H1 (cell line): ENCODE measurements at regions not wholly inside any gene's neighbourhood (a gene's known extent, or its start where the extent isn't known, plus 50 kb on each side); places are given as distances from the start of the nearest gene placed in this dataset.

Source experiments
- CTCF ChIA-PET: fragments of 300-600 bp; sonication (Branson Sonifier 250); formaldehyde crosslinking; loops from one replicate; lab custom pipeline; 2021; ENCODE audit not compliant: partially characterized antibody; lab: Charles Lee
- POLR2A ChIA-PET: fragments of 300-600 bp; sonication (Branson Sonifier 250); formaldehyde crosslinking; loops from one replicate; lab custom pipeline; 2021; ENCODE audit warnings: inconsistent platforms; ENCODE audit not compliant: partially characterized antibody; lab: Charles Lee
- DNase-seq, 2 experiments: peaks; one replicate each; pipeline versions ENCODE4 v3.0.0 to v3.0.0-alpha.2; 2010 to 2022; ENCODE audit warnings: low spot score in 2 of 2, low read depth in 1 of 2, mixed read lengths in 1 of 2
- FAIRE-seq: peaks from 2 replicates; lab custom pipeline; 2011; peaks lifted over from hg19 to GRCh38; lab: Jason Lieb, UNC
- H2AFZ ChIP-seq: 2 replicates; pipeline ENCODE4 v1.8.1; 2012; ENCODE audit warnings: low read length, inconsistent platforms
- H2AK5ac ChIP-seq: 2 replicates; pipeline ENCODE4 v1.6.1; 2013; ENCODE audit warnings: low read depth, low read length
- H2BK120ac ChIP-seq: replicated peaks from 2 replicates; pipeline ENCODE3; 2013; ENCODE audit warnings: low read depth, low read length, inconsistent platforms
- H2BK12ac ChIP-seq: 2 replicates; pipeline ENCODE4 v1.6.1; 2013; ENCODE audit warnings: low read depth, low read length
- H2BK15ac ChIP-seq: 2 replicates; pipeline ENCODE4 v1.6.1; 2013; ENCODE audit warnings: low read length
- H2BK20ac ChIP-seq: 2 replicates; pipeline ENCODE4 v1.6.1; 2013; ENCODE audit warnings: low read length
- H2BK5ac ChIP-seq: 2 replicates; pipeline ENCODE4 v1.6.1; 2013; ENCODE audit warnings: low read depth, low read length
- H3K14ac ChIP-seq: 2 replicates; pipeline ENCODE4 v1.6.1; 2013; ENCODE audit warnings: inconsistent platforms; ENCODE audit not compliant: insufficient read length
- H3K18ac ChIP-seq: 2 replicates; pipeline ENCODE4 v1.6.1; 2013; ENCODE audit warnings: low read length; ENCODE audit errors: extremely low read depth
- H3K23ac ChIP-seq: 2 replicates; pipeline ENCODE4 v1.6.1; 2013; ENCODE audit warnings: inconsistent platforms; ENCODE audit not compliant: insufficient read length
- H3K23me2 ChIP-seq: 2 replicates; pipeline ENCODE4 v1.6.1; 2013; ENCODE audit warnings: low read depth, low read length
- H3K27ac ChIP-seq: 2 replicates; pipeline ENCODE4 v1.6.1; 2011; ENCODE audit warnings: low read depth, low read length, inconsistent platforms
- H3K27me3 ChIP-seq, 4 experiments: replicated peaks in 1 of 4; 1 replicate in 1 of 4; 2 replicates in 3 of 4; pipeline versions ENCODE4 v1.6.1 to v1.8.1; 2011 to 2013; ENCODE audit warnings: low read length in 3 of 4, mild to moderate bottlenecking in 3 of 4, inconsistent platforms in 2 of 4, mixed read lengths in 2 of 4, moderate library complexity in 1 of 4; ENCODE audit not compliant: control insufficient read depth in 3 of 4, insufficient read depth in 3 of 4; ENCODE audit errors: extremely low read depth in 1 of 4
- H3K36me3 ChIP-seq, 4 experiments: 2 replicates each; pipeline versions ENCODE4 v1.6.1 to v1.8.1; 2011 to 2013; ENCODE audit warnings: mild to moderate bottlenecking in 4 of 4, low read length in 3 of 4, moderate library complexity in 2 of 4, control low read depth in 1 of 4, inconsistent platforms in 1 of 4; ENCODE audit not compliant: insufficient read depth in 4 of 4, control insufficient read depth in 2 of 4
- H3K4ac ChIP-seq: replicated peaks from 2 replicates; pipeline ENCODE3; 2013; ENCODE audit warnings: low read length, low read depth, mixed read lengths, inconsistent platforms; ENCODE audit not compliant: insufficient read length
- H3K4me1 ChIP-seq, 4 experiments: replicated peaks in 1 of 4; 1 replicate in 1 of 4; 2 replicates in 3 of 4; pipeline versions ENCODE4 v1.6.1 to v1.8.1; 2011 to 2013; ENCODE audit warnings: low read length in 3 of 4, inconsistent platforms in 2 of 4, mixed read lengths in 1 of 4; ENCODE audit not compliant: insufficient read depth in 4 of 4, control insufficient read depth in 3 of 4
- H3K4me2 ChIP-seq, 2 experiments: 2 replicates each; pipeline versions ENCODE4 v1.6.1 to v1.8.1; 2011 to 2013; ENCODE audit warnings: low read depth in 2 of 2, low read length in 2 of 2, control low read depth in 1 of 2, inconsistent platforms in 1 of 2, mild to moderate bottlenecking in 1 of 2; ENCODE audit not compliant: insufficient read depth in 1 of 2
- H3K4me3 ChIP-seq, 4 experiments: fragments of 200-600, 300-600 bp in 1 of 4; sonication (generic), shearing (Covaris generic), sonication (Bioruptor Twin) in 1 of 4; 2 replicates each; pipeline versions ENCODE4 v1.5.1 to v1.8.1; 2011 to 2016; ENCODE audit warnings: low read length in 4 of 4, low read depth in 3 of 4, control low read depth in 2 of 4, inconsistent platforms in 2 of 4, mild to moderate bottlenecking in 2 of 4, mixed read lengths in 1 of 4, moderate library complexity in 1 of 4; ENCODE audit not compliant: insufficient read depth in 2 of 4; ENCODE audit errors: extremely low read depth in 1 of 4
- H3K56ac ChIP-seq: replicated peaks from 2 replicates; pipeline ENCODE3; 2013; ENCODE audit warnings: low read depth, mild to moderate bottlenecking, mixed read lengths, low read length, inconsistent platforms; ENCODE audit not compliant: insufficient read length
- H3K79me1 ChIP-seq: 2 replicates; pipeline ENCODE4 v1.6.1; 2013; ENCODE audit warnings: low read depth, low read length, control low read depth
- H3K79me2 ChIP-seq, 2 experiments: 2 replicates each; pipeline versions ENCODE4 v1.6.1 to v1.8.1; 2012 to 2013; ENCODE audit warnings: low read length in 2 of 2, mild to moderate bottlenecking in 2 of 2, inconsistent platforms in 1 of 2; ENCODE audit not compliant: insufficient read depth in 2 of 2, control insufficient read depth in 1 of 2
- H3K9ac ChIP-seq, 4 experiments: replicated peaks in 1 of 4; 1 replicate in 1 of 4; 2 replicates in 3 of 4; pipeline versions ENCODE4 v1.6.1 to v1.8.1; 2011 to 2013; ENCODE audit warnings: low read depth in 3 of 4, low read length in 3 of 4, control low read depth in 2 of 4, mild to moderate bottlenecking in 2 of 4, moderate library complexity in 2 of 4, inconsistent platforms in 1 of 4; ENCODE audit errors: extremely low read depth in 1 of 4
- H3K9me3 ChIP-seq, 2 experiments: 2 replicates each; pipeline versions ENCODE4 v1.6.1 to v1.8.1; 2012 to 2013; ENCODE audit warnings: mild to moderate bottlenecking in 2 of 2, moderate library complexity in 2 of 2, control low read depth in 1 of 2, inconsistent platforms in 1 of 2, low read depth in 1 of 2, low read length in 1 of 2, mixed read lengths in 1 of 2; ENCODE audit not compliant: insufficient read depth in 2 of 2
- H4K20me1 ChIP-seq, 2 experiments: replicated peaks in 1 of 2; 2 replicates each; pipeline versions ENCODE3 to v1.8.1; 2011 to 2013; ENCODE audit warnings: inconsistent platforms in 2 of 2, low read length in 2 of 2, mild to moderate bottlenecking in 1 of 2; ENCODE audit not compliant: insufficient read depth in 2 of 2, control insufficient read depth in 1 of 2
- H4K5ac ChIP-seq: 2 replicates; pipeline ENCODE4 v1.6.1; 2013; ENCODE audit warnings: low read length, low read depth, mixed read lengths, inconsistent platforms; ENCODE audit not compliant: insufficient read length
- H4K8ac ChIP-seq: 2 replicates; pipeline ENCODE4 v1.8.0; 2013; ENCODE audit warnings: mild to moderate bottlenecking, moderate library complexity, low read length, inconsistent platforms; ENCODE audit not compliant: insufficient read depth; ENCODE audit errors: extremely low read depth
- H4K91ac ChIP-seq: replicated peaks from 2 replicates; pipeline ENCODE3; 2013; ENCODE audit warnings: low read length, mixed read lengths, inconsistent platforms; ENCODE audit not compliant: insufficient read length
- CREB1 ChIP-seq: IDR thresholded peaks from 2 replicates; pipeline ENCODE4 v1.6.1; 2012; ENCODE audit warnings: inconsistent platforms
- WGBS, 2 experiments: shearing (Covaris generic) in 1 of 2; methylation state at CpG; one replicate each; pipeline versions ENCODE4 v1.1.6 to v1.1.7; 2013 to 2015; ENCODE audit warnings: low lambda C conversion rate in 2 of 2, mixed read lengths in 2 of 2, inconsistent platforms in 1 of 2, low coverage in 1 of 2, missing lambda C conversion rate in 1 of 2; ENCODE audit not compliant: insufficient replicate concordance in 2 of 2, insufficient coverage in 1 of 2, insufficient read length in 1 of 2; ENCODE audit errors: extremely low coverage in 1 of 2, missing lambda C conversion rate in 1 of 2; 5-methylcytosine and 5-hydroxymethylcytosine counted together

DNA sequence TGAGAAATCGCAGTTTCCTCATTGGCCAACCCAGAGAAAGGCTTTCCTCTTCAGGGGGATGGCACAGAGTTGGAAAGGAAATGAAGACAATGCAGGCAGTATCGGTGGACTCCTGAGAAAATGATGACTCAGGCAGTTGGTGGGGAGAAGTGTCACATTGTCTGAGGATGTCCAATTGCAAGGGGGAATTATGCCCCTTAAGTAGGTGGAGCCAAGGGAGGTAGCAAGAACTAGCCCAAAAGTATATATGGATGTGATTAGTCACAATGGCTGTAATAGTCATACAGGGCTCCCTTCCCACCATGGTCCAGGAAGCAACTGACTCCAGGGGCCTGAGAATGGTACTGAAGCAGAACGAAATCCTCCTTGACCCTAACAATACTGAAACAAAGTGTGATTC, 58.3 kb upstream of the EGFR start:
- no peak for TF ChIP-seq CREB1
- Histone ChIP-seq H3K4me1 (no peaks in the 10 kb centered on the region), H3K23me2 (no peaks in the 10 kb centered on the region), H2BK15ac (no peak overlapping the region), H3K27me3 (no peaks in the 10 kb centered on the region), H3K79me2 (no peaks in the 10 kb centered on the region), H3K79me1 (no peaks in the 10 kb centered on the region), H2BK20ac (no peak overlapping the region), H4K8ac (no peak overlapping the region), H3K14ac (no peak overlapping the region), H3K4me3 (no peak overlapping the region), H4K5ac (no peak overlapping the region), H3K18ac (no peak overlapping the region), H3K9me3 (no peaks in the 10 kb centered on the region), H2BK120ac (no peak overlapping the region), H4K91ac (no peak overlapping the region), H3K4ac (no peak overlapping the region), H3K4me2 (no peak overlapping the region), H2BK5ac (no peak overlapping the region), H2AK5ac (no peak overlapping the region), H2BK12ac (no peak overlapping the region), H2AFZ (no peak overlapping the region), H3K27ac (no peak overlapping the region), H3K36me3 (no peaks in the 10 kb centered on the region), H3K56ac (no peak overlapping the region), H3K23ac (no peak overlapping the region), H4K20me1 (no peaks in the 10 kb centered on the region), H3K9ac (no peak overlapping the region)
- ChIA-PET POLR2A (no interaction called here), CTCF (no interaction called here)
- WGBS, 2 experiments: 92% methylated on average over 3 of the region's 3 CpGs; no CpG with 5 or more reads in 1 of the 2 experiments
- DNase-seq (no peak), FAIRE-seq (no peak)
